ENCODE measurements at regions not wholly inside any gene's neighbourhood (a gene's known extent, or its start where the extent isn't known, plus 50 kb on each side); places are given as distances from the start of the nearest gene placed in this dataset.

DNA sequence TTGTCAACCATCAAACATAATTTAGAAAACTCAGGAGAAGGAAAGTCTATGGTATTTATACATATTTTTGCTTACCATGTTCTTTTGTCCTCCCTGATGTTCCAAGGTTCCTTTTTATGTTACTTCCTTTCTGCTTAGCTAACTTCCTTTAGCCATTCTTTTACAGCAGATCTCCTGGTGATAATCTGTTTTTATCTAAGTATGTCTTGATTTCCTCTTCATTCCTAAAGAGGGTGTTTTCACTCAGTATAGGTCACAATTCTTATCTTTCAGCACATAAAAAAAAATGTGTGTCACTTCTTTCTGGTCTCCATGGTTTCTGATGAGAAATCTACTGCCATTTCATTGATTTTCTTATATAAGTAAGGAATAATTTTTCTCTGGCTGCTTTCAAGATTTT, 384.4 kb upstream of the PDE4D start:
- Histone ChIP-seq H3K36me3 (ENCODE audit: insufficient read depth, low read length, poor library complexity, severe bottlenecking) (no peaks in the 10 kb centered on the region), H3K4me3 (ENCODE audit: low read depth, low read length, poor library complexity, severe bottlenecking) (no peak overlapping the region), H3K9me3 (ENCODE audit: low read depth, low read length, poor library complexity, severe bottlenecking) (no peaks in the 10 kb centered on the region), H3K27me3 (replicated peaks; ENCODE audit: insufficient read depth, low read depth, low read length, poor library complexity) (no peaks in the 10 kb centered on the region), H3K4me1 (ENCODE audit: insufficient read depth, low read length, poor library complexity, severe bottlenecking) (peaks cover 24% of the 10 kb centered on the region), H3K27ac (ENCODE audit: low read depth, low read length, poor library complexity, severe bottlenecking) (peak overlapping the region; percentile 68)
- POLR2A ChIA-PET (ENCODE audit: low non-redundant PET) = interaction anchor here (0.6 kb wide), 2 partner anchors 271 to 406 kb away, joined by 3 to 4 read pairs; no protein-coding TSS in a partner anchor
- intact Hi-C loops (cut with micrococcal nuclease; ENCODE audit: unreplicated experiment) = no loop called here
- CTCF ChIA-PET = interaction anchor here (1.1 kb wide), 1 partner anchor 9 kb away, joined by 3 read pairs; no protein-coding TSS in a partner anchor
- no TSS peak for BruUV-seq (replicated peaks)
- TF ChIP-seq EZH2 (IDR thresholded peaks at IDR 0.05; ENCODE audit: borderline replicate concordance, low read depth, low read length, poor library complexity, severe bottlenecking) = no peak
- no peak for TF ChIP-seq CTCF (conservative IDR thresholded peaks at IDR 0.05; ENCODE audit: low read depth, low read length)
- peak; percentile 84 for DNase-seq (ENCODE audit: low spot score)

DNA sequence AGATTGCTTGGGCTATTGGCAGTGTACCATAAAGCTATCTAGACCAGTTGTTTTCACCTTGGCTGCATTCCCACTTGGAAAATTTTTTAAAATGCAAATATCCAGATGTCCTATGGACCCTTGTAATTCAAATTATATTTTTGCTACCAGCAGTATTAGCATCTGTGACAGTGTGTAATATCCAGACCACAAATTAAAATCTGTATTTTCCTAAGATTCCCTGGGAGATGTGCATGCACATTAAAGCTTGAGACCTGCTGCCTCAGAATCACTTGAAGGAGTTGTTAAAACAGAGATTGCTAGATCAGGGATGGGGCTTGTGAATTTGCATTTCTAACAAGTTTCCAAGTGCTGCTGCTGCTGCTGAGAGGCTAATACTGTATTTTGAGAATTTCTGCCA, 381.2 kb upstream of the PDE4D start:
- H3K4me1 ChIP-seq (ENCODE audit: insufficient read depth, low read length, poor library complexity, severe bottlenecking) = peaks cover 24% of the 10 kb centered on the region
- TF ChIP-seq CTCF (conservative IDR thresholded peaks at IDR 0.05; ENCODE audit: low read depth, low read length) = no peak
- TF ChIP-seq EZH2 (IDR thresholded peaks at IDR 0.05; ENCODE audit: borderline replicate concordance, low read depth, low read length, poor library complexity, severe bottlenecking) = no peak
- no TSS peak for BruUV-seq (replicated peaks)
- POLR2A ChIA-PET (ENCODE audit: low non-redundant PET) = no interaction called here
- H3K4me3 ChIP-seq (ENCODE audit: low read depth, low read length, poor library complexity, severe bottlenecking) = no peak overlapping the region
- H3K27me3 ChIP-seq (replicated peaks; ENCODE audit: insufficient read depth, low read depth, low read length, poor library complexity) = no peaks in the 10 kb centered on the region
- no peaks in the 10 kb centered on the region for H3K9me3 ChIP-seq (ENCODE audit: low read depth, low read length, poor library complexity, severe bottlenecking)
- no peak for DNase-seq (ENCODE audit: low spot score)
- no peak overlapping the region for H3K27ac ChIP-seq (ENCODE audit: low read depth, low read length, poor library complexity, severe bottlenecking)
- no peaks in the 10 kb centered on the region for H3K36me3 ChIP-seq (ENCODE audit: insufficient read depth, low read length, poor library complexity, severe bottlenecking)
- CTCF ChIA-PET = interaction anchor here (1.0 kb wide), 1 partner anchor 12 kb away, joined by 4 read pairs; no protein-coding TSS in a partner anchor
- intact Hi-C loops (cut with micrococcal nuclease; ENCODE audit: unreplicated experiment) = no loop called here

GRCh38 chr5:60271517-60271916, 378.0 kb upstream of the PDE4D start:
- H3K4me3 ChIP-seq (ENCODE audit: low read depth, low read length, poor library complexity, severe bottlenecking) = no peak overlapping the region
- CTCF ChIA-PET = interaction anchor here (2.0 kb wide), 1 partner anchor 16 kb away, joined by 5 read pairs; no protein-coding TSS in a partner anchor
- BruUV-seq (replicated peaks) = no TSS peak
- H3K27me3 ChIP-seq (replicated peaks; ENCODE audit: insufficient read depth, low read depth, low read length, poor library complexity) = peaks cover 6% of the 10 kb centered on the region
- H3K4me1 ChIP-seq (ENCODE audit: insufficient read depth, low read length, poor library complexity, severe bottlenecking) = peaks cover 10% of the 10 kb centered on the region
- intact Hi-C loops (cut with micrococcal nuclease; ENCODE audit: unreplicated experiment) = no loop called here
- TF ChIP-seq CTCF (conservative IDR thresholded peaks at IDR 0.05; ENCODE audit: low read depth, low read length) (no peak), EZH2 (IDR thresholded peaks at IDR 0.05; ENCODE audit: borderline replicate concordance, low read depth, low read length, poor library complexity, severe bottlenecking) (no peak)
- H3K27ac ChIP-seq (ENCODE audit: low read depth, low read length, poor library complexity, severe bottlenecking) = peak overlapping the region; percentile 27
- peak; percentile 58 for DNase-seq (ENCODE audit: low spot score)
- POLR2A ChIA-PET (ENCODE audit: low non-redundant PET) = interaction anchor here (0.6 kb wide), 1 partner anchor 74 kb away, joined by 3 read pairs; no protein-coding TSS in a partner anchor
- no peaks in the 10 kb centered on the region for H3K9me3 ChIP-seq (ENCODE audit: low read depth, low read length, poor library complexity, severe bottlenecking)
- no peaks in the 10 kb centered on the region for H3K36me3 ChIP-seq (ENCODE audit: insufficient read depth, low read length, poor library complexity, severe bottlenecking)

All from A673 (cell line).